ENCODE measurements at regions not wholly inside any gene's neighbourhood (a gene's known extent, or its start where the extent isn't known, plus 50 kb on each side); places are given as distances from the start of the nearest gene placed in this dataset.

GRCh38 chr2:17196380-17196779 lies 321.9 kb downstream of the RAD51AP2 start:
- TF ChIP-seq CTCF (IDR thresholded peaks at IDR 0.05): no peak
- TF ChIP-seq POLR2AphosphoS5 (IDR thresholded peaks at IDR 0.05; ENCODE audit: low read depth, low read length): no peak
- TF ChIP-seq REST (IDR thresholded peaks at IDR 0.05; ENCODE audit: insufficient read depth in 1 of 2, low read depth in 2 of 2, low read length in 1 of 2): no peak

Measured in Panc1 (cell line).